Tongue (tissue), 1 donor: ENCODE measurements at regions not wholly inside any gene's neighbourhood (a gene's known extent, or its start where the extent isn't known, plus 50 kb on each side); places are given as distances from the start of the nearest gene placed in this dataset.

Experiments used
- DNase-seq: peaks from one replicate; pipeline ENCODE4 v3.0.0-alpha.2; 2015

GRCh38 chr18:22625406-22625805, 207.7 kb upstream of the CTAGE1 start:
- no peak for DNase-seq

- no peak for DNase-seq
Observed at GRCh38 chr18:22626771-22627170, 209.1 kb upstream of the CTAGE1 start.

GRCh38 chr18:22627506-22627905, 209.8 kb upstream of the CTAGE1 start:
- no peak for DNase-seq

- DNase-seq: no peak
Observed at GRCh38 chr18:22628795-22629510, 211.2 kb upstream of the CTAGE1 start.

- no peak for DNase-seq
Observed at GRCh38 chr18:22630980-22631379, 213.3 kb upstream of the CTAGE1 start.

GRCh38 chr18:22632191-22632590, 214.5 kb upstream of the CTAGE1 start:
- DNase-seq: no peak

GRCh38 chr18:22634464-22634863, 216.7 kb upstream of the CTAGE1 start:
- no peak for DNase-seq

- no peak for DNase-seq
Observed at GRCh38 chr18:22637787-22638186, 220.1 kb upstream of the CTAGE1 start.

GRCh38 chr18:22639026-22639463, 221.3 kb upstream of the CTAGE1 start:
- peak; percentile 1 for DNase-seq

- DNase-seq: no peak
Observed at GRCh38 chr18:22639561-22639960, 221.8 kb upstream of the CTAGE1 start.

- DNase-seq: no peak
Observed at GRCh38 chr18:22640281-22640842, 222.6 kb upstream of the CTAGE1 start.

GRCh38 chr18:22641958-22642357, 224.2 kb upstream of the CTAGE1 start:
- DNase-seq: no peak

- DNase-seq: no peak
Observed at GRCh38 chr18:22643731-22644130, 226.0 kb upstream of the CTAGE1 start.

GRCh38 chr18:22650247-22650646, 232.5 kb upstream of the CTAGE1 start:
- no peak for DNase-seq

GRCh38 chr18:22657619-22658018, 239.9 kb upstream of the CTAGE1 start:
- DNase-seq: no peak

GRCh38 chr18:22658318-22658717, 240.6 kb upstream of the CTAGE1 start:
- no peak for DNase-seq

- no peak for DNase-seq
Observed at GRCh38 chr18:22663378-22663777, 245.7 kb upstream of the CTAGE1 start.

GRCh38 chr18:22666411-22666940, 248.8 kb upstream of the CTAGE1 start:
- no peak for DNase-seq

- no peak for DNase-seq
Observed at GRCh38 chr18:22667156-22667555, 249.4 kb upstream of the CTAGE1 start.

GRCh38 chr18:22667616-22668422, 250.1 kb upstream of the CTAGE1 start:
- DNase-seq: peak; percentile 12

GRCh38 chr18:22668496-22668895, 250.8 kb upstream of the CTAGE1 start:
- DNase-seq: no peak

- DNase-seq: no peak
Observed at GRCh38 chr18:22670914-22671313, 253.2 kb upstream of the CTAGE1 start.
